HG03520 (cell line): ENCODE measurements at regions not wholly inside any gene's neighbourhood (a gene's known extent, or its start where the extent isn't known, plus 50 kb on each side); places are given as distances from the start of the nearest gene placed in this dataset.

Experiments used
- ATAC-seq: cut with Tn5 transposase; IDR thresholded peaks from one replicate; pipeline ENCODE4 v1.9.1; 2021; ENCODE audit warnings: mild to moderate bottlenecking, moderate library complexity; ENCODE audit not compliant: unreplicated experiment

DNA sequence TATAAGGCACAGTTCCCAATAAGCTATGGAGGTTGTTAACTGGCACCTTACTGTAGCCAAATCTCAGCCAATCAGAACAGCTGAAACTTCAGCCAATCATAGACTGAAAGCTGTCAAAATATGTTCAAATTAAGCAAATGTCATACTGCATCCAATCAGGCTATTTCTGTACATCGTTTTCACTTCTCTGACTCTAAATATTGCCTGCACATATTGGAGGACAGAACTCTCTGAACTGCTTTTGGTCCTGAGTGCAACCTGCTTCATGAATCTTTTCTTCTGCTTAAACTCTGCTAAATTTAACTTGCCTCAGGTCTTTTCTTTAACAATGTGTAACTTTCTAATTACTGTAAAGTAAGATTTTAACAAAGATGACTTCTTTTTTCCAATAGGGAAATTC lies 1198.9 kb upstream of the PCDH7 start:
- ATAC-seq: no peak

DNA sequence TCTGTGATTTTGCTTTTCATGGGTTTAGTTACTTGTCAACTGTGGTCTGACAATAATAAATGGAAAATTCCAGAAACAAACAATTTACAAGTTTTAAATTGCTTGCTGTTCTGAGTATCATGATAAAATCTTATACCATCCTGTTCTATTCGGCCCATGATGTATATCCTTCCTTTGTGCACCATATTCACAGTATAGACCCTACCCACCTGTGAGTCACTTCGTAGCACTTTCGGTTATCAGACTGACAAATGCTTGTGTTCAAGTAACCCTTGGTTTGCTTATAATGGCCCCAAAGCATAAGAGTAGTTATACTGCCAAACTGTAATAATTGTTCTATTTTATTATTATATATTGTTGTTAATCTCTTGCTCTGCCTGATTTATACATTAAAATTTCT lies 1183.4 kb upstream of the PCDH7 start:
- ATAC-seq: no peak

DNA sequence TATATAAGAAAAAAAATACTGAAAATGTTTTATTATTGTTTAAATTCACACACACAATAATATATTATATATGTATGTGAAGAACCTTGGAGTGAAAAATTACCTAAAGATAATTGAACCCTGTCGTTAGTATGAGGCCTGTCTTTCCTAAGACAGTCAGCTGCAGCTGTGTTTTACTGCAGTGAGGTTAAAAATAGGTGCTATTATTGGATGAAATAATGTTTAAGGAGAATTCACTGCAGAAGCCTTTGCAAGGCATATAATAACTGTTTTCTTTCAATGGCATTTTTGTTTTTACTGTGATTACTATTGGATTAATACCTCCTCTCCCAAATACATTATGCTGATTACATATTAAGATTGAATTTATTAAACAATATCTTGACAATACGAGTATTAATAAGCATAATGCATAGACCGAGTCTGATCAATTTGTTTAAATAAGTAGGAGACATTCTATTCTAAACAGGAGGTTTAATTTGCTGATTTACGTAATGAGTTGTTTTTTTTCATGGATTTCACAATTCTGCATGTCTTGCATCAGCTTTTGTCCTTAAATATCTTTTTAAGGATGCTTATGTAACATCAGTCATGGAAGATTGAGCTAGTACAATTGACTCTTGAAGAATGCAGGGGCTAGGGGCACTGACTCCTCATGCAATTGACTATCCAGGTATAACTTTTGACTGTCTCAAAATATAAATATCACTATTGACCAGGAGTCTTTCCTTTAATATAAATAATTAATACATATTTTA lies 1181.1 kb upstream of the PCDH7 start:
- no peak for ATAC-seq

DNA sequence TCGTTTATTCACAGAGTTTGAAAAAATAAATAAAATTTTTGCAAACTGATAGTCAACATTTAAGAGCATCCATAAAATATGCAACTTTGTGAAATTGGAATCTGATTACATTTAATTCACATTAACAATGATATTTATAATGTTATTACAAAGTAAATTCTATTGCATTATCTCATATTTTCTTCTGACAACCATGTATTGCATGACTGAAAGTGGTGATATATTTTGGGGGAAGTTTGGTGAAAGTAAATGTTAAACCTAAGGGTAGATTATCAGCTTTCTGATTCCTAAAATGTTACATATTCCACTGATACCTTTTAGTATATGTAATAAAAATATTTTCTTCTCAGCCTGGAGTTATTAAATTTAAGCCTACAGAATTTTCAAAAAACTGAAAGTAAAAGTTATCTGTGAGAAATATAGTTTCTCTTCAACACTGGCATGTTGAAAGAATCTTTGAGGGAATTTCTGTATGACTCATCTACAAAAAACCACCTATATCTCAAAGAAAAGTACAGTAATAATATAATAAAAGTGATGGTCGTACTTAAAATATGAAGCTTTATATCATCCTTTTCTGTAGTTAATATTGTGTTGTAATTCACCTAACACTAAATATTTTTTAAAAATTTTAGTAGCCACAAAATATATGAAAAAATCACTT lies 1179.6 kb upstream of the PCDH7 start:
- no peak for ATAC-seq

DNA sequence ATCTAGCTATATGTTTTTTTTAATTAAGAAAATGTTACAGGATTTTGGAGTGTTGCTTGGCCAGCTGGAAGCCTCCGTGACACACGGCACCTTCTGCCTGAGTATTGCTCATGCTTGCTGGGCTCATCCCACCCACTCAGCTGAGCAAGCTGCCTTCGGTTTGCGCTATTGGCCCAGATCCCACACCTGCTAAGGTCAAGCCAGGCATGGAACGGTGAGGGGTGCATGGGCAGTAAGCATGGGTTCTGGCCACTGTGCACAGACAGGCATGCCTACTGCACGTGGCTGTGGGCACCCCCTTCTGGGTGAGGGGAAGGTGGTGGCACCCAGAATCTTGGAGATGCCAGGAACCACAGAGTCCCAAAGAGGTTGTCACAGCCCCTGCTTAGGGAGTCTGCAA lies 1178.4 kb upstream of the PCDH7 start:
- ATAC-seq: no peak

DNA sequence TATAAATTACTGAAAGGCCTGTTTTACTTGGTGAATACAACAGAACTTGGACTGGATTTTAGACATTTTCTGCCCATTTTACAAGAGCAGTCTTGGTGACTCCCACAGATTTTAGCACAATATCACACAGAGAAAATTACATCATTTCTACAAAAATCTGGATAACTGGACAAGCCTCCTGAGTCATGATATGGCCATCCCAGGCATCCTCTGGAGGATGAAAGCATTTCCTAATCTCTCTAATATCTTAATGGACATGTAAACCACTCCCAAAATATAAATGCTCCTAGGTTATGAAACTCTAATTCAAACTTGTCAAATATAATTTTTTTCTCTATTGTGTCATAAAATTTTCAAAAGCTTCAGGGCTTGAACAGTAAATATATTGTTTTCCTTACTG lies 1170.8 kb upstream of the PCDH7 start:
- no peak for ATAC-seq

DNA sequence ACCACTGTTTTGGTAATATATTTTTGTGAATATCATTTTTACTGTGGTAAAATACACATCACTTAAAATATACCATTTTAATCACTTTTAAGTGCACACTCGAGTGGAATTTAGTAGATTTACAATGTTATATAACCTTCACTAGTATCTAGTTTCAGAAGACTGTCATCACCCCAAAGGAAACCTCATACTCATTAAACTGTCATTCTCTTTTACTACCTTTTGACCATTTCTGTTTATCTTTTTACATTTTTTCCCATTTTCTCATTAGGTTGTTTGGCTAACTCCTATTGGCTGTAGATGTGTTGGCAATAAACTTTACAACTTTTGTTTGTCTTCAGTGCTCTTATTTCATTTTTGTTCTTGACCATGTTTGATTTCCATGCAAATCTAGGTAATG lies 1168.3 kb upstream of the PCDH7 start:
- ATAC-seq: no peak

DNA sequence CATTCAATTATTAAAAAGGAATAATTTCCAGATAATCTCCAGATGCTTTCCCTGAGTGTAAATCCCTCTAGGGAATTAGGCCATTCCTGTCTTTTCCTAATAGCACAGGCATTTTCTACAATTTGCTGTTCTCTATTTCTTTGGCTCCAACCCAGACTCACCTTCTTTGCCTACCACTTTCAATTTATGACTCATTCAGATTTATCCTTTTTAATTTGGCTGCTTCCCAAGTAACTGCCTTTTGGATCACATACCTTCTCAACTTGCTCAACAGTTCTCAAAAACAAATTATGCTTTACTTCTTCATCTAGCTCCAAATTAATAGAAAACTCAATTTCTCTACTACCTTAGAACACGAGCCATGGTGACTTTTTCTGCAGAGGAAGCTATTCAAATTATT lies 1166.3 kb upstream of the PCDH7 start:
- no peak for ATAC-seq

DNA sequence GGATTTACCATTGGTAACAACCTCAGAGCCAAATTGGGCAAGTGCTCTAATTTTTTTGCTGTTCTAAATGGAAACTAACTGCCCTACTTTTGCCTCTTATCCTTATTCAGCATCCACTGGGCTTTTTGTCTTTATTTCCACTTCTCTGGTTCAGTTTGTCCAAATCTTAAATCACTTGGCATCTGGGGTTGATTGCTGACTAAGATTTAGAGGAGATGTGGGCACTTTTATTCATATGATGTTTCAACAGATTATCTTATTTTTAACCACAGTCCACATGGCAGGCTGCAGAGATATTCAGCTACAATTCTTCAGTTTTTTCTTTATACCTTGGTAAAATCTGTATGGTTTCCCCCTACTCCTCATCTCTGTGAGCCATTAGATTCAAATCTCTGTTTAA lies 1161.4 kb upstream of the PCDH7 start:
- ATAC-seq: no peak

DNA sequence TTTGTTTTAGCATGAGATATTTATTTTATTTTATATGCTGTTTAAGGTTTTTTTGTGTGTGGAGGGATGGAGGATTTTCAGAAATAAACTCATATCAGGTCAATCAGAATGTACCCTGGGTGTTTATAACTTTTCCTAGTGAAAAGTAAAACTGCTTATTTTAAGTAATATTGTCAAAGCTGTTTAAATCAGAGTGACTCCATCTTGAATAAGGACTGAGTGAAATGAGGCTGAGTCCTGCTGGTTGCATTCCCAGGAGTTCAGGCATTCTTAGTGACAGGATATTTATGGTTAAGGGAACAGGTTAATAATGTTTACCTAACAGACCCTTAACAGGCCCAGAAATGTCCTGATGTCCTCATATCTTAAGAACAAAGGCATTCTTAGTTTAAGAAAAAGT lies 1160.9 kb upstream of the PCDH7 start:
- no peak for ATAC-seq

DNA sequence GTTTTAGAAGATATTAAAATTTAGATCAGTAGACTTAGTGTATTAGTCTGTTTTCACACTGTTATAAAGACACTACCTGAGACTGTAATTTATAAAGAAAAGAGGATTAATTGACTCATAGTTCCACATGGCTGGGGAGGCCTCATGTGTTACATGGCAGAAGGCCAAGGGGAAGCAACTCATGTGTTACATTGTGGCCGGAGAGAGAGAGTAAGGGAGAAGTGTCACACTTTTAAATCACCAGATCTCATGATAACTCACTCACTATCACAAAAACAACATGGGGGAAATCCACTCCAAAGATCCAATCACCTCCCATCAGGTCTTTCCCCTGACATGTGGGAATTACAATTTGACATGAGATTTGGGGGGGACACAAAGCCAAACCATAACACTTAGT lies 1159.7 kb upstream of the PCDH7 start:
- no peak for ATAC-seq

DNA sequence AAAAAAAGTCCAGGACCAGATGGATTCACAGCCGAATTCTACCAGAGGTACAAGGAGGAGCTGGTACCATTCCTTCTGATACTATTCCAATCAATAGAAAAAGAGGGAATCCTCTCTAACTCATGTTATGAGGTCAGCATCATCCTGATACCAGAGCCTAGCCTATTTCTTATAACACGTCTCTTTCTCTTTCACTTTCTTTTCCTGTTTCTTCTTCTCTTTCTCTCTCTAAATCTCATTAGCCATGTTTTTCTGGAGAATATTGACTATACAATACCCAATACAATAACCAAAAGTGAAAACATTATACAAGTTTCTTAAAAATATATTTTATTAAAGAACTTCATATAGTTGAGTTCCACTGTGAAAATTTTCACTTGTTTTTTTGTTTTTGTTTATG lies 1154.9 kb upstream of the PCDH7 start:
- ATAC-seq: no peak

DNA sequence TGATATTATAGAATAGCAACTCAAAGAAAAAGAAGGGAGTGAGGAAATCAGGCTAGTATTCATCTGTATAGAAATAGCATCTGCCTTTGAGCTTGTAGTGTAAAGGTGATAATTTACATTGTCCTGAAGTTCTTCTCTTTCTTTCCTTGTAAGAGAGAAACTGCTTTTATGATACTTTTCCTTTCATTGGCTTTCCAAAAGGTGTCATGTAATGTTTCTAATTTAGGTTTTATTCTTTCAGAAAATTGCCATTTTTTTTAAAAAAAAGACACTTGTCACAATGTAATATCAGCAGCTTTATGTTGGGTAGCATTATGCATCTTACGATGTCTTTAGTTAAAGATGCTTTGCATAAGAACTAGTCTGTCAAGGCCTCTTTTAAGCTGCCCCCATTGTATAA lies 1153.8 kb upstream of the PCDH7 start:
- ATAC-seq: no peak

DNA sequence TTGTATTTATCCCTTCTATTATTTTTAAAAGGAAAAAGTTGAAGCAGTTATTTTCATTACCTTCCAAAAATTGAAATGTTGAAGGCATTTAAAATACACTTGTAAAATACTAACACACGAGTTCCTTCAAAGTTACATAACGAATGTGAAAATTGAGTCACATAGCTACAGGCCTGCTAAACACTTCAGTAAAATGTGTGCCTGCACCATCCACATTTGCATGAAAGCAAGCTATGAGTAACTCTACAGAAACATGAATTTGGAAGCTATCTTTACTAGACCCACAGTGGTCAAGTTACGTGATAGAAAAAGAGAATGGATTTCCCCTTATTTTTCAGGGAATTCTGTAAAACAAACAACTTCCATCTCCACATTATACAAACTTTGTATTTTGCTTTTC lies 1148.8 kb upstream of the PCDH7 start:
- ATAC-seq: no peak

DNA sequence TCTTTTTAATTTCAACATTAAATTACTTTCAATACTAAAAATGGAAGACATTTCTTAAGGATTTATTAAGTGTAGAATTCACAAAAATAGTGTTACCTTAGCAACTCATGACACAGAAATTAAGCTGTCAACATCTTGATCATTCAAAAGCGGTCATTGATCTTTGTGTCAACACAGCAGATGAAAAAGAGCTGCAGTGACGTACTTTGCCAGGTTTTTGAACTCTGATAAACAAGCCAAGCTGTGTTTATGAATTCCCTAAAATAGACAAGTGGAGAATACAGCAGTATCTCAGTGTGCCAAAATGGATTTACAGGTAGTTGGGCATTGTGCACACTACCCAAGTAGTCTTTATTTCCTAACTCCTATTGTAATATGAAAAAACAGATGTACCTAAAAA lies 1141.8 kb upstream of the PCDH7 start:
- no peak for ATAC-seq

DNA sequence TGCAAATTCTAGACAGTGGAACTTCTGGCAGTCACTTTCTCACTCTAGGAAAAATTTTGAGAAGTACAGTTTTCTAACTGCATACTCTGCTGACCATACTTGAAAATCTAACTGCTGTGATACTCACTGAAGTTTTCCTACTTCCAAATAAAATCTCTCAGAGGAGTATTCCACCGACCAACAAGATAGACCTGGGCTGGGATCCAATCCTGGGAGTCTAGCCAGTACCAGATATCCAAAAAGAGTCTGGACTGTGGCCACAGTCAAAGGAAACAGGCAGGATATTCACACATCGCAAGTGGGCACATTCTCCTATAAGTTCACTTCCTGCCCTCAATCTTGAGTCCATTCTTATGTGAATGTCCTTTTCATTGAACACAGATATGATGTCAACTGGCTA lies 1138.7 kb upstream of the PCDH7 start:
- no peak for ATAC-seq

DNA sequence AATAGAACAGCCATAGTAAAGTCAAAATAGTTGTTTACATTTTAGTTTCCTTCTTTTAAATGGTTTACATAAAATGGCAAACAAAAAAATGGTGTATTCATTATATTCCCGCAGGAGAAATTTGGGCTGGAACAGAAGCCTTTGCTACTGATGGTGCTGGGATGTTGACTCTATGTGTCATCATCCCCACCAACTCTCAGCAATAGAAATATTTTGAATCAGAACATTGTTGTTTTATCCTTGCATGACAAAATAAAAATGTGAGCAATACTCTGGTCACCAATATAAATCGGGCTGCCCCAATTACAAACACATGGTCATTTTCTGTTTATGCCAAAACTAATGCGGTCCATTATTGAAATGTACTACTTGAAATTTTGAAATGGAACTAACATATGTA lies 1131.6 kb upstream of the PCDH7 start:
- no peak for ATAC-seq

DNA sequence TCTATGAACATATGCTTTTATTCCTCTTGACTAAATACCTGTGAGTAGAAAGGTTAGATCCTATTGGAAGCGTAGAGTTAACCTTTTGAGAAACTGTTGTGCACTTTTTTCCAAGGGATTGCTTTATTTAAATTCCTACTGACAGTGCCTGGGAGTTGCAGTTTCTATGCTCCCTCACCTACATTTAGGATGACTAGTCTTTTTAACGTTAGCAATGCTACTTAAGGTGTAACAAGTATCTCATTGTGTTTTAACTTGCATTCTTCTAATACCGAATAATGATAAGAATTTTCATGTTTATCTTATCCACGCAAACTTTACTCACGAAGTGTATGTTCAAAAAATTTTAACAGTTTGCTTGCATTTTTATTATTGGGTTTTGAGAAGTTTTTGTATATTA lies 1123.9 kb upstream of the PCDH7 start:
- ATAC-seq: no peak

DNA sequence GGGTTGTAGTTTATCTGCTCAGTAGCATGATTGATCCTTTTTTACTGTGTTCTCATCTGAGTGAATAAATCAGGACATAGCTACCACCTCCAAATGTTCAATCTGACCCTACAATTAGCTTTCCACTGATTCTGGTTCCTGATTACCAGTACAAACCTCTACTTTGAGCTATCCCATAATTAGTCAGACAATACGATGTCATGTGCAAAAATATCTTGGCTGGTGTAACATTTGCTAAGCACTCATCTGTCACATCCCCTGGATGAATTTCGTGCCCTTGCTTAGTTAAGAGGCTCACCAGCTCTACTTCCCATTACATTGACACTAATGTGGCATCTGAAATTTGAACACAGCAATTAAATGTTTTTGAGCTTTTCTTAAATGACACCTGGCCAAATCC lies 1101.0 kb upstream of the PCDH7 start:
- ATAC-seq: no peak

DNA sequence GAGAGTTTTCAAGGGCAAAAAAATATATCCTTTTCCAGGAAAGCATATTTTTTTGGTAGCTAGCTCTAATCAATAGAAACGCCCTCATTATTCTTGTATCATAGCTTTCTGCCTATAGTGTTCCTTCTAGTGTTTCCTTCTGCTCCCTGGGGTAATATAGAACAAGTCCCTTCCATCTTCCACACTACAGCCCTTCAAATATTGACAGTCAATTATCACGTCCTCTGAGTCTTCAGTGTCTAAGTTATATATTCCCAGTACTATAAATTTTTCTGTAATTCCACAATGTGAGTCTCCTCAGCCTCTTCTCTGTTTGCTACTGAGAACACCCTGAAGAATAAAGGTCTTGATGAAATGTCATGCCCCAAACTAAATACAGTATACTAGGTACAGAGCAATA lies 1088.0 kb upstream of the PCDH7 start:
- no peak for ATAC-seq

DNA sequence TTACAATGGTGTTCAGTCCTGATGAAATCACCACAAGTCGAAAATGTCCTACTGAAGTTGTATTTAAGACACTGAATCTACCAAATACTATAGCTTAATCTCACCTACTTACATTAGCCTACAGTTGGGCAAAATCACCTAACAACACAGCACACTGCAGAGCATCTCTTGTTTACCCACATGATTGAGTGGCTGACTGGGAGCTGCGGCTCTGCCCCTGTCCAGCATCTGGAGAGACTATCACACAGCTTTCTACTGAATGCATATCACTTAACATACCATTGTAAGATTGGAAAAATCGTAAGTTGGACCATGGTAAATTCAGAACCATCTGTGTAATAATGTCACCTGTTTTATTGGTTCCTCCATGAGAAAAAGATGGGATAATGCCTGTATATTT lies 1083.2 kb upstream of the PCDH7 start:
- ATAC-seq: no peak

DNA sequence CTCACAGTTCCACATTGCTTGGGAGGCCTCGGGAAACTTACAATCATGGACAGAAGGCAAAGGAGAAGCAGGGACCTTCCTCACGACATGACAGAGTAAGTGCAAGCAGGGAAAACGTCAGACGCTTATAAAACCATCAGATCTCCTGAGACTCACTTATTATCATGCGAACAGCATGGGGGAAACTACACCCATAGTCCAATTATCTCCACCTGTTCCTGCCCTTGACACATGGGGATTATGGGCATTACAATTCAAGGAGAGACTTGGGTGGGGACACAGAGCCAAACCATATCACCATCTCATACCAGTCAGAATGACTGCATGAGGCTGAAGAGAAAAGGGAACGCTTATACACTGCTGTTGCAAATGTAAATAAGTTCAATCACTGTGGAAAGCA lies 1066.9 kb upstream of the PCDH7 start:
- ATAC-seq: no peak

DNA sequence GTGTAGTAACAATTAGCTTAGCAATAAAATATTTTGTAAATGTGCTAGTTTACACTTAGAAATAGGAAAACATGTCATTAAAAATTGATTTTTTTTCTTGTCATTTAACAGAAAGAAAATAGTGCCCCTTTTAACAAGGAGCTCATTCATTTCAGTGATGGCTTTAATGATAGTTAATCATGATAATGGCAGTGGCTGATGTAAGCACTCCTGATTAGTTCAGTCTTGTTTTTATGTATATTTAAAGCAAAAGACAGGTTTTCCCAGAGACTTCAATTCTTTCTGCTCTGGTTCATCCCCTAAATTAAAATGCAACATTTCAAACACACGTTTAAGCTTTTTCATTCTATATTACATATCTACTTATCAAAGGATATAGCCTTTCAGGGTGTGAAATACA lies 1039.5 kb upstream of the PCDH7 start:
- no peak for ATAC-seq
